Hepatocyte (in vitro differentiated cells): ENCODE measurements at regions not wholly inside any gene's neighbourhood (a gene's known extent, or its start where the extent isn't known, plus 50 kb on each side); places are given as distances from the start of the nearest gene placed in this dataset.

ENCODE experiments used
- DNase-seq: peaks from one replicate; pipeline ENCODE4 v3.0.0-alpha.2; 2016; ENCODE audit warnings: low spot score
- H2AFZ ChIP-seq: fragments of 200-600 bp; sonication (generic); 2 replicates; pipeline ENCODE4 v1.6.0; 2016; ENCODE audit warnings: antibody characterized with exemption, mild to moderate bottlenecking
- H3K27ac ChIP-seq: fragments of 200-600 bp; sonication (generic); 2 replicates; pipeline ENCODE4 v1.5.1; 2016; ENCODE audit warnings: mild to moderate bottlenecking
- H3K27me3 ChIP-seq: fragments of 200-600 bp; sonication (generic); 2 replicates; pipeline ENCODE4 v1.6.1; 2016
- H3K36me3 ChIP-seq: fragments of 200-600 bp; sonication (generic); replicated peaks from 2 replicates; pipeline ENCODE4 v1.5.1; 2016; ENCODE audit warnings: low read depth; ENCODE audit not compliant: insufficient read depth
- H3K4me1 ChIP-seq: fragments of 200-600 bp; sonication (generic); 2 replicates; pipeline ENCODE4 v1.5.1; 2016; ENCODE audit warnings: mild to moderate bottlenecking, moderate library complexity; ENCODE audit not compliant: insufficient read depth
- H3K4me2 ChIP-seq: fragments of 200-600 bp; sonication (generic); 2 replicates; pipeline ENCODE4 v1.6.0; 2016
- H3K4me3 ChIP-seq: fragments of 200-600 bp; sonication (generic); 2 replicates; pipeline ENCODE4 v1.5.1; 2016; ENCODE audit warnings: mild to moderate bottlenecking
- H3K79me2 ChIP-seq: fragments of 200-600 bp; sonication (generic); 2 replicates; pipeline ENCODE4 v1.6.0; 2017; ENCODE audit warnings: mild to moderate bottlenecking
- H3K9me2 ChIP-seq: fragments of 200-600 bp; sonication (generic); replicated peaks from 2 replicates; pipeline ENCODE4 v1.6.0; 2017; ENCODE audit warnings: mild to moderate bottlenecking; ENCODE audit not compliant: insufficient read depth
- H3K9me3 ChIP-seq: fragments of 200-600 bp; sonication (generic); 2 replicates; pipeline ENCODE4 v1.5.1; 2016; ENCODE audit warnings: low read depth, mild to moderate bottlenecking
- H4K20me1 ChIP-seq: fragments of 200-600 bp; sonication (generic); 2 replicates; pipeline ENCODE4 v1.6.0; 2016; ENCODE audit warnings: mild to moderate bottlenecking; ENCODE audit not compliant: insufficient read depth, poor library complexity, severe bottlenecking
- CTCF ChIP-seq: fragments of 200-600 bp; sonication (generic); IDR thresholded peaks from 2 replicates; pipeline ENCODE4 v1.5.1; 2016; ENCODE audit warnings: antibody characterized with exemption, mild to moderate bottlenecking; ENCODE audit not compliant: poor library complexity
- EZH2 ChIP-seq: fragments of 200-600 bp; sonication (generic); IDR thresholded peaks from 2 replicates; pipeline ENCODE4 v1.6.1; 2016; ENCODE audit warnings: antibody characterized with exemption, mild to moderate bottlenecking, borderline replicate concordance
- EZH2phosphoT487 ChIP-seq: fragments of 200-600 bp; sonication (generic); IDR thresholded peaks from one replicate; pipeline ENCODE4 v1.6.1; 2018; ENCODE audit warnings: antibody characterized with exemption, mild to moderate bottlenecking, low read depth, moderate library complexity; ENCODE audit not compliant: unreplicated experiment, severe bottlenecking
- WGBS: methylation state at CpG from one replicate; pipeline ENCODE4 v1.1.6; 2016; ENCODE audit warnings: low lambda C conversion rate; ENCODE audit errors: missing lambda C conversion rate; 5-methylcytosine and 5-hydroxymethylcytosine counted together

GRCh38 chr7:69411018-69411417 is 187.3 kb upstream of the AUTS2 start:
- WGBS, result 88% methylated on average over 7 of the region's 7 CpGs
- no peak for DNase-seq
- Histone ChIP-seq H3K4me1 (no peaks in the 10 kb centered on the region), H3K9me2 (no peaks in the 10 kb centered on the region), H3K4me2 (no peak overlapping the region), H2AFZ (no peak overlapping the region), H4K20me1 (no peaks in the 10 kb centered on the region), H3K9me3 (no peaks in the 10 kb centered on the region), H3K4me3 (no peak overlapping the region), H3K27ac (no peak overlapping the region), H3K27me3 (no peaks in the 10 kb centered on the region), H3K36me3 (no peaks in the 10 kb centered on the region), H3K79me2 (no peaks in the 10 kb centered on the region)
- no peak for TF ChIP-seq EZH2phosphoT487
- TF ChIP-seq CTCF, result no peak
- no peak for TF ChIP-seq EZH2

GRCh38 chr7:69411466-69411865 is 186.8 kb upstream of the AUTS2 start:
- Histone ChIP-seq H3K9me3 (no peaks in the 10 kb centered on the region), H3K27me3 (no peaks in the 10 kb centered on the region), H3K27ac (no peak overlapping the region), H3K36me3 (no peaks in the 10 kb centered on the region), H3K9me2 (no peaks in the 10 kb centered on the region), H2AFZ (no peak overlapping the region), H4K20me1 (no peaks in the 10 kb centered on the region), H3K4me3 (no peak overlapping the region), H3K79me2 (no peaks in the 10 kb centered on the region), H3K4me2 (no peak overlapping the region), H3K4me1 (no peaks in the 10 kb centered on the region)
- WGBS, result 76% methylated on average over 8 of the region's 8 CpGs
- no peak for TF ChIP-seq CTCF
- no peak for TF ChIP-seq EZH2
- TF ChIP-seq EZH2phosphoT487, result no peak
- no peak for DNase-seq

- H3K27ac ChIP-seq, result peak overlapping the region; percentile 65
- no peaks in the 10 kb centered on the region for H3K79me2 ChIP-seq
- no peak overlapping the region for H2AFZ ChIP-seq
- H3K4me2 ChIP-seq, result peak overlapping the region; percentile 48
- H3K4me1 ChIP-seq, result no peaks in the 10 kb centered on the region
- no peak overlapping the region for H3K4me3 ChIP-seq
- peak; percentile 87 for DNase-seq
- WGBS, result 41% methylated on average over 9 of the region's 9 CpGs
- no peaks in the 10 kb centered on the region for H4K20me1 ChIP-seq
- no peaks in the 10 kb centered on the region for H3K36me3 ChIP-seq
- H3K9me2 ChIP-seq, result no peaks in the 10 kb centered on the region
- H3K27me3 ChIP-seq, result no peaks in the 10 kb centered on the region
- H3K9me3 ChIP-seq, result no peaks in the 10 kb centered on the region
- TF ChIP-seq EZH2, result no peak
- no peak for TF ChIP-seq EZH2phosphoT487
- TF ChIP-seq CTCF, result no peak
These were observed 185.7 kb upstream of the AUTS2 start for GRCh38 chr7:69412331-69413146.
